ENCODE measurements at regions not wholly inside any gene's neighbourhood (a gene's known extent, or its start where the extent isn't known, plus 50 kb on each side); places are given as distances from the start of the nearest gene placed in this dataset.

DNA sequence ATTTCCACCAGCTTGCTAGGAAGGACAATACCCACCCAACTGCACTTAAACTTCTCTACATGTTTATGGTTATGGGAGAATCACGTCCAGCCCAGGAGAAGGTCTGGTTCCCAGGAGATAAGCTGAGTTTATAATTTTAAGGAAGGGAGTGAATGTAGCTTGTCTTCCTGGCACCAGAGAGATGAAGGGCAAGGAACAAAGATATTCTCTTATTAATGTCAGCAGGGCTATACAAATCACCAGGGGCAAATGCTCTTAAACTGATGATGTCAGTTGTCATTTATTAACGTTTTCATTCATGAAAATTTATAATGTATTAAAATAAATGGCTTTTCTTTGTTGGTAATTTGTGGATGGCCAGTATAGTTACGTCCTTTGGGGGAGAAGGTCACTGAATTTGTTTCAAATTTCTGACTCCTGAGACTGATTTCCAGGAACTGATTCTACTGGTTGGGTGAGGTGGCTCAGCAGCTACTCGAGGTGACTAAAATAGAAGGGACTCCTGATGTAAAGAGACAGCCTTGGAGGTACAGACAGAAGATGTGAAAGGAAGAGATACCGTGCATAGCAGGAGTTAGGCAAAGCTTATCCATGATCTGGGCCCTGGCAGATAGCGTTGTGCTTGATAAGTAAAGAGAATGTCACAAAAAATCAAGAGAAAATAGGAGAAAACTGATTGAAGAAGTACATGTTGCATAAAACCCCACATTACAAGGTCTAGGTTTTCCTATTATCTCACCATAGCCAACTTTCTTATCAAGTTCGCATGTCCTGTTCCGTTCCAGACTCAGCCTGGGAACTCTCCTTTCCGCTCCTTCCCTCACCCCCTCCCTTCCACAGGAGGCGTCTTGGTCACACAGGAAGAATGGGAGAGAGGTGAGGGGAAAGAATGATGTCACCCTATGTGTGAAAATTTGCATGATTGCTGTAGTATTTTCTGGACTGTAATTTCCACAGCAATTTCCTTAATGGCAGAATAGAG is 367.1 kb upstream of the FAR2 start:
- no peak for TF ChIP-seq POLR2AphosphoS5 (IDR thresholded peaks at IDR 0.05; ENCODE audit: low read depth)
- TF ChIP-seq, protein P1, sequence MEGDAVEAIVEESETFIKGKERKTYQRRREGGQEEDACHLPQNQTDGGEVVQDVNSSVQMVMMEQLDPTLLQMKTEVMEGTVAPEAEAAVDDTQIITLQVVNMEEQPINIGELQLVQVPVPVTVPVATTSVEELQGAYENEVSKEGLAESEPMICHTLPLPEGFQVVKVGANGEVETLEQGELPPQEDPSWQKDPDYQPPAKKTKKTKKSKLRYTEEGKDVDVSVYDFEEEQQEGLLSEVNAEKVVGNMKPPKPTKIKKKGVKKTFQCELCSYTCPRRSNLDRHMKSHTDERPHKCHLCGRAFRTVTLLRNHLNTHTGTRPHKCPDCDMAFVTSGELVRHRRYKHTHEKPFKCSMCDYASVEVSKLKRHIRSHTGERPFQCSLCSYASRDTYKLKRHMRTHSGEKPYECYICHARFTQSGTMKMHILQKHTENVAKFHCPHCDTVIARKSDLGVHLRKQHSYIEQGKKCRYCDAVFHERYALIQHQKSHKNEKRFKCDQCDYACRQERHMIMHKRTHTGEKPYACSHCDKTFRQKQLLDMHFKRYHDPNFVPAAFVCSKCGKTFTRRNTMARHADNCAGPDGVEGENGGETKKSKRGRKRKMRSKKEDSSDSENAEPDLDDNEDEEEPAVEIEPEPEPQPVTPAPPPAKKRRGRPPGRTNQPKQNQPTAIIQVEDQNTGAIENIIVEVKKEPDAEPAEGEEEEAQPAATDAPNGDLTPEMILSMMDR (IDR thresholded peaks at IDR 0.05; ENCODE audit: insufficient read depth, low read length) = no peak

All from HL-60 (cell line).